Ishikawa (cell line): ENCODE measurements at regions not wholly inside any gene's neighbourhood (a gene's known extent, or its start where the extent isn't known, plus 50 kb on each side); places are given as distances from the start of the nearest gene placed in this dataset.

Experiments
- EGR1 ChIP-seq: IDR thresholded peaks from 2 replicates; pipeline ENCODE4 v1.6.1; 2012
- EP300 ChIP-seq: IDR thresholded peaks from 2 replicates; pipeline ENCODE4 v1.6.1; 2012; ENCODE audit warnings: borderline replicate concordance
- MAX ChIP-seq: IDR thresholded peaks from 2 replicates; pipeline ENCODE4 v1.6.1; 2012
- RAD21 ChIP-seq: IDR thresholded peaks from 2 replicates; pipeline ENCODE4 v1.6.1; 2012; ENCODE audit warnings: low read depth
- TAF1 ChIP-seq: IDR thresholded peaks from 2 replicates; pipeline ENCODE4 v1.6.1; 2012; ENCODE audit warnings: low read depth, mild to moderate bottlenecking

- TF ChIP-seq EP300 = no peak
- TF ChIP-seq TAF1 = no peak
- no peak for TF ChIP-seq EGR1
- TF ChIP-seq MAX = no peak
- no peak for TF ChIP-seq RAD21
These were observed 504.8 kb upstream of the BOD1L1 start for GRCh38 chr4:14132301-14132700.
